Keratinocyte (primary cell): ENCODE measurements at regions not wholly inside any gene's neighbourhood (a gene's known extent, or its start where the extent isn't known, plus 50 kb on each side); places are given as distances from the start of the nearest gene placed in this dataset.

Experiments
- DNase-seq: peaks from one replicate; pipeline ENCODE4 v3.0.0-alpha.2; 2011; ENCODE audit warnings: low read depth, missing footprints, low spot score
- FAIRE-seq: peaks from 2 replicates; lab custom pipeline; 2011; peaks lifted over from hg19 to GRCh38; lab: Jason Lieb, UNC
- H2AFZ ChIP-seq: 2 replicates; pipeline ENCODE4 v1.6.0; 2012; ENCODE audit warnings: low read length, control low read depth, inconsistent platforms; ENCODE audit not compliant: control insufficient read depth
- H3K27ac ChIP-seq: 2 replicates; pipeline ENCODE4 v1.5.1; 2011; ENCODE audit warnings: low read length; ENCODE audit not compliant: control insufficient read depth, insufficient read depth
- H3K27me3 ChIP-seq: 3 replicates; pipeline ENCODE4 v1.6.0; 2011; ENCODE audit warnings: low read length; ENCODE audit not compliant: control insufficient read depth, insufficient read depth; ENCODE audit errors: extremely low read depth
- H3K36me3 ChIP-seq, 2 experiments: 2 replicates in 1 of 2; 3 replicates in 1 of 2; pipeline ENCODE4 v1.5.1; 2011; ENCODE audit warnings: low read length in 2 of 2, mild to moderate bottlenecking in 1 of 2; ENCODE audit not compliant: control insufficient read depth in 2 of 2, insufficient read depth in 2 of 2; ENCODE audit errors: extremely low read depth in 1 of 2
- H3K4me1 ChIP-seq: 3 replicates; pipeline ENCODE4 v1.5.1; 2011; ENCODE audit warnings: low read length; ENCODE audit not compliant: control insufficient read depth, insufficient read depth; ENCODE audit errors: extremely low read depth
- H3K4me2 ChIP-seq: 3 replicates; pipeline ENCODE4 v1.6.0; 2011; ENCODE audit warnings: low read depth, low read length; ENCODE audit not compliant: control insufficient read depth, insufficient read depth; ENCODE audit errors: extremely low read depth
- H3K4me3 ChIP-seq, 3 experiments: fragments of 200-600 bp in 1 of 3; sonication (generic) in 1 of 3; 2 replicates in 2 of 3; 3 replicates in 1 of 3; pipeline ENCODE4 v1.5.1; 2011 to 2016; ENCODE audit warnings: low read length in 3 of 3, mild to moderate bottlenecking in 3 of 3, control low read depth in 2 of 3, inconsistent platforms in 1 of 3, low read depth in 1 of 3, mixed read lengths in 1 of 3, mixed run types in 1 of 3, moderate library complexity in 1 of 3; ENCODE audit not compliant: control insufficient read depth in 2 of 3, insufficient read depth in 2 of 3; ENCODE audit errors: extremely low read depth in 1 of 3
- H3K79me2 ChIP-seq: 2 replicates; pipeline ENCODE4 v1.6.0; 2012; ENCODE audit warnings: low read length; ENCODE audit not compliant: control insufficient read depth, insufficient read depth
- H3K9ac ChIP-seq: 3 replicates; pipeline ENCODE4 v1.6.0; 2011; ENCODE audit warnings: low read length; ENCODE audit not compliant: control insufficient read depth, insufficient read depth; ENCODE audit errors: extremely low read depth
- H3K9me1 ChIP-seq: 3 replicates; pipeline ENCODE4 v1.6.0; 2011; ENCODE audit warnings: low read length; ENCODE audit not compliant: control insufficient read depth, insufficient read depth; ENCODE audit errors: extremely low read depth
- H3K9me3 ChIP-seq: 2 replicates; pipeline ENCODE4 v1.5.1; 2012; ENCODE audit warnings: low read depth, low read length; ENCODE audit not compliant: control insufficient read depth
- H4K20me1 ChIP-seq: 3 replicates; pipeline ENCODE4 v1.6.0; 2011; ENCODE audit warnings: low read length; ENCODE audit not compliant: control insufficient read depth, insufficient read depth; ENCODE audit errors: extremely low read depth
- CTCF ChIP-seq, 3 experiments: IDR thresholded peaks in 1 of 3; conservative IDR thresholded peaks in 1 of 3; optimal IDR thresholded peaks in 1 of 3; 2 replicates in 2 of 3; 3 replicates in 1 of 3; pipeline versions ENCODE3 to v1.5.1; 2011; ENCODE audit warnings: low read length in 3 of 3, mild to moderate bottlenecking in 3 of 3, moderate library complexity in 2 of 3, control low read depth in 1 of 3, inconsistent platforms in 1 of 3; ENCODE audit not compliant: insufficient read depth in 2 of 3; ENCODE audit errors: extremely low read depth in 1 of 3
- EZH2 ChIP-seq: IDR thresholded peaks from one replicate; pipeline ENCODE4 v1.6.1; 2012; ENCODE audit warnings: inconsistent platforms, mild to moderate bottlenecking, low read length, moderate library complexity
- dilution Hi-C: fragments of 300-500 bp; cut with MboI; formaldehyde crosslinking; loops from one replicate; pipeline ENCODE4 v1.7.0; 2020; ENCODE audit warnings: low sequenced_read_pairs; ENCODE audit not compliant: extremely low pct_ligation_motif_present

GRCh38 chr1:22231068-22231593 is 88.2 kb upstream of the WNT4 start:
- H3K4me2 ChIP-seq, result no peak overlapping the region
- H3K36me3 ChIP-seq, result no peaks in the 10 kb centered on the region
- H3K9me3 ChIP-seq, result no peaks in the 10 kb centered on the region
- H3K79me2 ChIP-seq, result no peaks in the 10 kb centered on the region
- no peak for FAIRE-seq
- no peak for DNase-seq
- no peak overlapping the region for H2AFZ ChIP-seq
- H4K20me1 ChIP-seq, result no peaks in the 10 kb centered on the region
- no peak overlapping the region for H3K27ac ChIP-seq
- TF ChIP-seq CTCF (optimal IDR thresholded peaks at IDR 0.05 in 1 of 3, IDR thresholded peaks at IDR 0.05 in 1 of 3, conservative IDR thresholded peaks at IDR 0.05 in 1 of 3; ENCODE audit: extremely low read depth in 1 of 3, insufficient read depth in 2 of 3, low read length in 3 of 3) (no peak), EZH2 (no peak)
- H3K9ac ChIP-seq, result no peak overlapping the region
- H3K4me3 ChIP-seq, result no peak overlapping the region
- peaks cover 2% of the 10 kb centered on the region for H3K9me1 ChIP-seq
- dilution Hi-C loops, result no loop called here
- H3K27me3 ChIP-seq, result peaks cover 22% of the 10 kb centered on the region
- peaks cover 36% of the 10 kb centered on the region for H3K4me1 ChIP-seq

- DNase-seq, result no peak
- Histone ChIP-seq H3K36me3 (no peaks in the 10 kb centered on the region), H3K79me2 (no peaks in the 10 kb centered on the region), H3K4me1 (peaks cover 36% of the 10 kb centered on the region), H3K27ac (no peak overlapping the region), H2AFZ (no peak overlapping the region), H3K9ac (no peak overlapping the region), H3K9me1 (peaks cover 2% of the 10 kb centered on the region), H4K20me1 (no peaks in the 10 kb centered on the region), H3K27me3 (peaks cover 32% of the 10 kb centered on the region), H3K4me2 (no peak overlapping the region), H3K9me3 (no peaks in the 10 kb centered on the region), H3K4me3 (no peak overlapping the region)
- FAIRE-seq, result no peak
- no peak for TF ChIP-seq EZH2
- peak; percentile 23 to 29 (median 28) for TF ChIP-seq CTCF (optimal IDR thresholded peaks at IDR 0.05 in 1 of 3, IDR thresholded peaks at IDR 0.05 in 1 of 3, conservative IDR thresholded peaks at IDR 0.05 in 1 of 3; ENCODE audit: extremely low read depth in 1 of 3, insufficient read depth in 2 of 3, low read length in 3 of 3)
- dilution Hi-C loops, result no loop called here
Measured at GRCh38 chr1:22231995-22232690, 89.2 kb upstream of the WNT4 start.
